HG03060 (cell line): ENCODE measurements at regions not wholly inside any gene's neighbourhood (a gene's known extent, or its start where the extent isn't known, plus 50 kb on each side); places are given as distances from the start of the nearest gene placed in this dataset.
"Not testable (repeated sequence)": the region's sequence is repeated elsewhere in the genome, so short reads cannot be mapped to it uniquely, and the experiment has no call there.

Experiments used
- ATAC-seq: cut with Tn5 transposase; IDR thresholded peaks from one replicate; pipeline ENCODE4 v1.9.1; 2021; ENCODE audit warnings: low read depth, moderate number of reproducible peaks; ENCODE audit not compliant: unreplicated experiment

- ATAC-seq: no peak
These were observed 97.9 kb upstream of the TENM4 start for GRCh38 chr11:79538775-79539174.

- ATAC-seq: no peak
These were observed 95.5 kb upstream of the TENM4 start for GRCh38 chr11:79536155-79536917.

GRCh38 chr11:79535606-79536005 lies 94.8 kb upstream of the TENM4 start:
- ATAC-seq: no peak

- no peak for ATAC-seq
These were observed 84.4 kb upstream of the TENM4 start for GRCh38 chr11:79525257-79525656.

GRCh38 chr11:79522626-79523025 lies 81.8 kb upstream of the TENM4 start:
- no peak for ATAC-seq

- ATAC-seq: no peak
These were observed 79.3 kb upstream of the TENM4 start for GRCh38 chr11:79520086-79520485.

- ATAC-seq: no peak
These were observed 75.0 kb upstream of the TENM4 start for GRCh38 chr11:79515781-79516180.

GRCh38 chr11:79514695-79515094 lies 73.9 kb upstream of the TENM4 start:
- ATAC-seq: no peak

GRCh38 chr11:79514290-79514689 lies 73.5 kb upstream of the TENM4 start:
- ATAC-seq: no peak

- no peak for ATAC-seq
These were observed 72.1 kb upstream of the TENM4 start for GRCh38 chr11:79512706-79513469.

GRCh38 chr11:79510960-79511359 lies 70.1 kb upstream of the TENM4 start:
- ATAC-seq: no peak

GRCh38 chr11:79508461-79508860 lies 67.6 kb upstream of the TENM4 start:
- no peak for ATAC-seq

- no peak for ATAC-seq
These were observed 66.9 kb upstream of the TENM4 start for GRCh38 chr11:79507706-79508105.

- no peak for ATAC-seq
These were observed 66.0 kb upstream of the TENM4 start for GRCh38 chr11:79506734-79507344.

- no peak for ATAC-seq
These were observed 65.3 kb upstream of the TENM4 start for GRCh38 chr11:79506124-79506523.

- ATAC-seq: no peak
These were observed 62.2 kb upstream of the TENM4 start for GRCh38 chr11:79503028-79503427.

GRCh38 chr11:79501707-79502106 lies 60.9 kb upstream of the TENM4 start:
- no peak for ATAC-seq

GRCh38 chr11:79499929-79500328 lies 59.1 kb upstream of the TENM4 start:
- ATAC-seq: not testable (repeated sequence)

GRCh38 chr11:79498667-79499066 lies 57.8 kb upstream of the TENM4 start:
- no peak for ATAC-seq

- peak; percentile 75 for ATAC-seq
These were observed 52.8 kb upstream of the TENM4 start for GRCh38 chr11:79493555-79494171.

- ATAC-seq: no peak
These were observed 51.2 kb upstream of the TENM4 start for GRCh38 chr11:79492008-79492407.
